LoVo (cell line): ENCODE measurements at regions not wholly inside any gene's neighbourhood (a gene's known extent, or its start where the extent isn't known, plus 50 kb on each side); places are given as distances from the start of the nearest gene placed in this dataset.
A peak's percentile ranks its signal among the peaks of the same experiment; 100 is the strongest.
"Not testable (repeated sequence)": the region's sequence is repeated elsewhere in the genome, so short reads cannot be mapped to it uniquely, and the experiment has no call there.

Source experiments
- DNase-seq: peaks from one replicate; pipeline ENCODE4 v3.0.0-alpha.2; 2016; ENCODE audit warnings: low spot score

GRCh38 chr4:122100508-122100907, 51.6 kb upstream of the BLTP1 start:
- no peak for DNase-seq

DNA sequence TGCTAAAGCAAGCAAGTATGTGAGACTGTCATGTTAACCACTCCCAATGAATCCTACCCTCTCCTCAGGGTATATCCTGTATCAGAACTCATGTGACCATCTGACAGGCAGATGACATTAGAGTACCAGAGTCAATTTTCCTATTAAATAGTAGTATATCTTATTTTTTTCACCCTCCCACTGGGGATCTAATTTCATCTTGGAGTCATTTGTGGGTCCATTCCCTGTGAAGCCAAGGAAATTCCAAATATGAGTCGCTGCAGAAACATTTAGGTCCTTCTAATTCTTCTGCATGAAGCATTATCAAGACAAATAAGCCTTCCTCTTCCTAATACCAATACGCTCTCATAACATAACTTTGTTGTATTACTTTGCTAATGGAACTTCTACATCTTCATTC, 52.2 kb upstream of the BLTP1 start:
- no peak for DNase-seq

DNA sequence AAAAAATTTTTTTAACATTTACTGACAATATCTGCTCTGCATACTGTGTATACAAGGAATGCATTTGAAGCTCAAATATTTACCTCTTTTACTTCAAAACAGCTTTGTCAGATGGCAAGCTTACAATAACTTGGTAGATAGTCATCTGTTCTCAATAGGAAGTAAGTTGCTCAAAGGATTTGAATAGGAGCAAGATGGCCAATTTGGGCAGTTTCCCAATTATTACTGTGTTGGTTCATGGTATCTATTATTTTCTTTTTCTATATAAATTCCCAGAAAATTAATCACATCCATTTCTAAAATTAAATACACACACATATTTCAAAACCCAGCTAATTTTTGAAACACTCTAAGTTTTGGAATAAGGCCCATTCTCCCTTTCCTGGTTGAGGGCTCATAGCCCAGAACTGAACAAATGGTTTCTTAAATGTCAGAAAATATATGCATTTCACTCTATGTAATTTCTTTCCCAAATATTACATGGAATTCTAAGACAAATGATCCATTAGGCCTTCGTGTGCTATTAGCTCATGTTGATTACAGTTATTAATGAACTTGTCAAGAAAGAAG, 60.2 kb upstream of the BLTP1 start:
- no peak for DNase-seq

GRCh38 chr4:122091397-122091796, 60.7 kb upstream of the BLTP1 start:
- no peak for DNase-seq

- DNase-seq: no peak
These were observed 61.1 kb upstream of the BLTP1 start for GRCh38 chr4:122090989-122091388.

DNA sequence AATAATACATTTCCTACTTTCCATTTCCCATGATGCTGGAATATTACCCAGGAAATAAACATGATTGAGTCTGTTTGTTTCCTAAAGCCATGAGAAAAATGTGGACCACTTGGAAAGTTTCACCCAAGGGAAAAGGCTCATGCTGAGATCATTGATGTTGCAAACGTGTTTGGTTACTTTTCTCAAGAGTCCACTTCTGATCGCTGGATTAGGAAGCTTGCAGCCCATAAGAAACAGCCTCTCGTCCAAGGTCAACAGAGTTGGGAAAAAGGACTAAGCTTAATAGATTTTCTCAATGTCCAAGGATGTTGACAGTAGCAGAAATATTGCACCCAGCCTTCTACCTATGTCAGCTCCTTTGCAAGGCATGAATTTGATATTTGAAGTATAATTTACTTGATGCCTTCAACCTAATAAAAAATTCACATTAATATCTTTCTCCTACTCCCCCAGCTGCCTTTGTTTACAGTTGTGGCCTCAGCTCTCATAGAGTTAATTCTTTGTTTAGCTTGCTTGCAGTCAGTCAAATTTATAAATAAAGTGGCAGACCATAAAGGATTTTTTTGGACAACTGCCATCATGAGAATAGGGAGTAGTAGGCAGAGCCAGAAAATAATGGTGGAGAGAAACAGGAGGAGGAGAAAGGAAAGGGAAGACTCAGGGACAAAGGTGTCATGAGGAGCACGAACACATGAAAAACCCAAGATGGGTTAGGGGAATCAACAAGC, 65.6 kb upstream of the BLTP1 start:
- no peak for DNase-seq

DNA sequence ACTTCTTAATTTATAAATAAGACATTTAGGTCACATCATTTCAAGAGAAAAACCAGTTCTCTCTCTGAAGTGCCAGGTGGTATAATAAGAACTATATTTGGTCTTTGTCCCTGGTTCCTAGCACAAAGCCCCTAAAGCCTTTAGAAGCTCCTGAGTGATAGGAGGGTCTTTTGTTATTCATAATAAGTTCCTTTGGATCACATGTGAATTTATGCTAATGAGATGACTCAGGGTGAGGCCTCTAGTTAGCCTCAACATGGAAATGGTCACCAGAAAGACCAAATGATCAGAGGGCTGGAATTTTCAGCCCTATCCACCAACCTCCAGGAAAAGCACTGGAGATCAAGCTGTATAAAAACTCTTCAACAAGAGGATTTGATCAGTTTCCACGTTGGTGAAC, 68.1 kb upstream of the BLTP1 start:
- no peak for DNase-seq

DNA sequence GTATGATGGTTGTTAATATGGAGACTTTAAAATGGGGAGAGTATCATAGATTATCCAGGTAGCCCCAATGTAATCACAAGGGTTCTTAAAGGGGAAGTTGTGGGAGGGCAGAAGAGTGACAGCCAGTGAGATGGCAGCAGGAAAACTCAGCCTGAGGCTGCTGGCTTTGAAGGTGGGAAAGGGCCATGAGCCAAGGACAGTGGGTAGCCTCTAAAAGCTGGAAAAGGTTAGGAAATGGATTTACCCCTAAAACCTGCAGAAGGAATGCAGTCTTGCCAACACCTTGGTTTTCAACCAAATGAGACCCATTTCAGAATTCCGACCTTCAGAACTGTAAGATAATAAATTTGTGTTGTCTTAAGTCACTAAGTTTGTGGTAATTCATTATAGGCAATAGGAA, 68.8 kb upstream of the BLTP1 start:
- no peak for DNase-seq

DNA sequence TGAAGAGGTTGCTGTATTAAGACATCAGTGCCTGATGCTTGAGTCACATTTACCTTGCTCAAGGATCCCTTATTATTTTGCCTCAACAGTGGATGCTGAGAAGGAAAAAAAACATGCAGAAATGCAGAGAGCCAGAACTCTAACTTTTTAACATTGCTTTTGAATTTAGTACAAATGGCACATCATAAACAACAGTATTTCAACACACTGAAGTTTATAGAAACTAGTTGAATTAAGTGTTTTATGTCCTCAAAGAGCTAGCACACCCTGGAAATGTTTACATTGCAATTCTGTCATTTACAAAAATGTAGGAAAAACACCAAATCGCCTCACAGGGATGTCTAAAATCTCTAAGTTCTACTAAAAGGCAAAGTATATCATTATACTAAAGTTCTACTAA, 69.5 kb upstream of the BLTP1 start:
- DNase-seq: no peak

DNA sequence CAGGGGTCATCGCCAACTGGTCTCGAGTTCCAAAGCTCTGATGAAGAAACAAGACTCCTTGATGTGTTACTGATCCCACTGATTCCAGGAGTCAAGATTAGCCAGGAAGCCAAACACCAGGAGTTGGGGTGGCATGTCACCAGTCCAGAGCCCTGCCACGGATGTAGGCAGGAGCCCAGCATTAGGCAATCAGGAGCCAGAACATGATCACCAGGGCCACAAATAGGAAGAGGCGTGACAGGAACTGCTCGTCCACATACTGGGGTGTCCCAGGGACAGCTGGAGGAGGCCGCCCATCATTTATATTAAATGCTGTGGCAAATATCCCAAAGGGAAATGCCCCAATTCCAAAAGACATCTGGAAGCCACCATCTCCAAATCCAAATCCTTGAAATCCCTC, 74.5 kb upstream of the BLTP1 start:
- not testable (repeated sequence) for DNase-seq

GRCh38 chr4:122076835-122077234, 75.3 kb upstream of the BLTP1 start:
- not testable (repeated sequence) for DNase-seq

DNA sequence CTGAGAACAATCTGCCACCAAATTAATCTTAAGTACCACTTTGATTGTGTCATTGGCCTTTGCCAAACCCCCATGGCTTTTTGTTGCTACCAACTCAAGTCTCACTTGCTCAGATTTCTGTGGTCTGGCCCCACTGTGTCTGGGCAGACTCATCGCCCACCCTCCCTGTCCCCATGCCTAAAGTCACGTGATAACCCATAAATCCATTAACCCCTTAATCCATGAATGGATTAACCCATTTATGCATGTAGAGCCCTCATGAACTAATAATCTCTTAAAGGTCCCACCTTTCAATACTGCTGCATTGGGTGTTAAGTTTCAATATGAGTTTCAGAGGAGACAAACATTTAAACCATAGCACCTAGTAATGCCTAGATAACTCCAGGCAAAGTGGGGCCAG, 78.5 kb upstream of the BLTP1 start:
- DNase-seq: no peak

- no peak for DNase-seq
These were observed 86.2 kb upstream of the BLTP1 start for GRCh38 chr4:122065915-122066314.

GRCh38 chr4:122065149-122065548, 87.0 kb upstream of the BLTP1 start:
- no peak for DNase-seq

- no peak for DNase-seq
These were observed 98.9 kb upstream of the BLTP1 start for GRCh38 chr4:122053186-122053585.

DNA sequence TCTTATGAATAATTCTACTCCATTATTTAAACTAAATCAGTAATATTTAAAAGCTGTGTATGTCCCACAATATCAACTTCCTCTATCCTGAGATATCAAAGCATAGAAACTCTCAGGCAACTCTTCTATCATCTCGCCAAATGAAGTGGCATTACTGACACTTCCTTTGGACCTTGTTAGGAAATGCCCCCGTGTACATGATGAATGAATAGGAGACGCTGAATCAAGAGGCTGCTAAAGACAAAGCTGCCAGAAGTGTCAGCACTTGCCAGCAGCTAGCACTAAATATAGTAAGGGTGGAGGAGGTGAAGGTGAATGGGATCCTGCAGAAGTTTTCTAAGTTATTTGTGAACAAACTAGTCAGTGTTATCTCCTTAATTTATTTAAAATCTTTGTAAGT, 99.5 kb upstream of the BLTP1 start:
- no peak for DNase-seq

GRCh38 chr4:122050841-122051240, 99.0 kb upstream of the TRPC3 start:
- DNase-seq: no peak

GRCh38 chr4:122047456-122048425, 95.9 kb upstream of the TRPC3 start:
- no peak for DNase-seq

DNA sequence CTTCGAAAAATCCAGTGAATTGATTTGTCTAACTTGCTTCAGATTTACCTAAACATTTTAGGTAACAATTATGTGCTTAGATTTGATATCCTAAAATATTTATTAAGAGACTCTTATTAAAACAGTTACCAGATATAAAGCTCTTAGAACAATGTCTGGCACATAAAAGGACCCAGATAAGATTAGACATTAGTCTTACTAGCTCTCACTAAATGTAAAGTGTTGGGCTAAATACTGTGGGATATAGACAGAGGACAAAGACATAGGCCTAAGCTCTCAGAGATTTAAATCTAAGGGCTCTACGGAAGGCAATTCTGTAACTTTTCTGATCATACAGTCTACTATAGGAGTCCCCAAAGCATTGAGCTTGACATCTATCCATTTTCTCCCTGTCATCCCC, 94.4 kb upstream of the TRPC3 start:
- no peak for DNase-seq

- DNase-seq: peak; percentile 75
These were observed 93.7 kb upstream of the TRPC3 start for GRCh38 chr4:122045533-122045932.

- no peak for DNase-seq
These were observed 92.6 kb upstream of the TRPC3 start for GRCh38 chr4:122044501-122044900.

GRCh38 chr4:122041312-122041711, 89.5 kb upstream of the TRPC3 start:
- DNase-seq: no peak

- DNase-seq: no peak
These were observed 87.0 kb upstream of the TRPC3 start for GRCh38 chr4:122038896-122039295.
